ENCODE measurements at regions not wholly inside any gene's neighbourhood (a gene's known extent, or its start where the extent isn't known, plus 50 kb on each side); places are given as distances from the start of the nearest gene placed in this dataset.
"Not testable (repeated sequence)": the region's sequence is repeated elsewhere in the genome, so short reads cannot be mapped to it uniquely, and the experiment has no call there.

DNA sequence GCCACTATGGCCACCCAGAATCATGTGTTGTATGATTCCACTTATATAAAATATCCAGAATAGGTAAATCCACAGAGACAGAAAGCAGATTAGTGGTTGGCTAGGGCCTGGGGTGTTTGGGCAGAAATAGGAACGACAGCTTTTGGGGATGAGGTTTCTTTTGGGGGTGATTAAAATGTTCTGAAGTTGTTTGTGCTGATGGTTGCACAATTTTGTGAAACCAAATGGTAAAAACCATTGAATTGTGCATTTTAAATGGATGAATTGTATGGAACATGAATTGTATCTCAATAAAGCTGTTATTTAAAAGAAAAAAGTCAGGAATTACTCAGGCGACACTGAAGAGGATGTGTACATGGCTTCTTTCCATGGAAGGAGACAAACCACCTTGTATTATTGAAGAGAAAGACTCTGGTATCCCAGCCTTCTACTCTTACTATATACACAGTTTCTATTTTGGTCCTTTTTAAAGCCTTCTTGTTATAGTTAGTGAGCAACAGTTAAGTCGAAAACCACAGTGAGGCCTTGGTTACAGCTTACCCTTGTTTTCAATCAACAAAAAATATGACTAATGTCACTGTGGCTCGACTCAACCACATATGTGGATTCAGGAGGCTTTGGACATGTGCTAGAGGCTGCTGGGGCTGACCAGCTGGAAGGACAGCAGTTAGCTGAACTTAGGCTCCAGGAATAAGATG lies 57.1 kb upstream of the KMT2E start:
- no peak for DNase-seq

DNA sequence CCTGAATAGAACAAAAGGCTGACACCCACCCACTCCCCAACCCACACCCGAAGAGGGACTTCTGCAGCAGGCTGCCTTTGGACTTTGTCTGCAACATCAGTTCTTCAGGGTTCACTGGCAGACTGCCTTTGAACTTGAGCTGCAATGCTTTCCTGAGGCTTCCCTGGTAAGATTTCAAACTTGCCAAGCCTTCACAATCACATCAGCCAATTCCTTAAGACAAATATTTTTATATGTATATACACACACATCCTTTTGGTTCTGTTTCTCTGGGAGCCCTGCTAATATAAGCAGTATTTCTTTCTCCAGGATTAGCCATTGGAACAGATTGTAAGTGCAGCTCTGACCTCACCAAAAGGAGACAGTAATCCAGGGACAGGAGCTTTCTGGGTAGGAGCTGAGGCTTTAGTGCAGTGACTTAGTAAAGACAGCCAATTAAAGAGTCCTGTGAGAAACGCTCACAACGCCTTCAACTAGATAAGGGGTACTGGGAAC lies 55.6 kb upstream of the KMT2E start:
- DNase-seq, result no peak

DNA sequence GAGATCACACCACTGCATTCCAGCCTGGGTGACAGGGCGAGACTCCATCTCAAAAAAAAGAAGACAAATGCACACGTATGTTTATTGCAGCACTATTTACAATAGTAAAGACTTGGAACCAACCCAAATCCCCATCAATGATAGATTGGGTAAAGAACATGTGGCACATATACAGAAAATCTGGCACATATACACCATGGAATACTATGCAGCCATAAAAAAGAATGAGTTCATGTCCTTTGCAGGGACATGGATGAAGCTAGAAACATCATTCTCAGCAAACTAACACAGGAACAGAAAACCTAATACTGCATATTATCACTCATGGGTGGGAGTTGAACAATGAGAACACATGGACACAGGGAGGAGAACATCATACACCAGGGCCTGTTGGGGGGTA lies 54.5 kb upstream of the KMT2E start:
- not testable (repeated sequence) for DNase-seq

DNA sequence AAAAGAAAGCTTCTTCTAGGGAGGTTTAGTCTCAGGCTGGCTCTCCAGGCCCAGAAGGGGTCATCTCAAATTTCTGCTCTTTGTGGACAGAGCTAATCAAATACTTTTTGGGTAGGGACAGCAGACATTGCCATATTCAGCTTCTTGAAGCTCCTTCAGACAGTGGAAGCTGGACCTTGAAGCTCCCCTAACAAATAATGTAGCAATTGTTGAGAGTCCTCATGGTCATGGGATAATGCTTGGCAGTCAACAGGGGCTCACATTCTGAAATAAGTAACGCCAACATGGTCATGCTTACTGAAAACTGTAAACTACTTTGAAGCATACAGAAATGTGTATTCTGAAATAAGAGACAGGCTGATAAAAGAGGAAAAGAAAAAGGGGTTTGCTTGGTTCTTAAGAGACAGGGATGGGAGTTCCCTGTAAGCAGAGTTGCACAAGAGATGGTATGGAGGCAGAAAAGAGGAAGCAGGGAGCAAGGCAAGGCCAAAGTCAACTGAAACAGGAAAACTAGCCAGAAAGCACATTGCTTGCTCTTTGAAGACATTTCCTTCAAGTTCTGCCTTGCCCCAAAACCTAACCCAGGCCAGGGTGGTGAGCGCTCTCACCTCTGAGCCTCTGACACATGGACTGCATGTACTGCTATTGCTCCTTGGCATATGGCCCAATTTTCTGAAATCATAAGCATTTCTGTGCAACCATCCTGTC lies 53.1 kb upstream of the KMT2E start:
- DNase-seq, result peak; percentile 46

DNA sequence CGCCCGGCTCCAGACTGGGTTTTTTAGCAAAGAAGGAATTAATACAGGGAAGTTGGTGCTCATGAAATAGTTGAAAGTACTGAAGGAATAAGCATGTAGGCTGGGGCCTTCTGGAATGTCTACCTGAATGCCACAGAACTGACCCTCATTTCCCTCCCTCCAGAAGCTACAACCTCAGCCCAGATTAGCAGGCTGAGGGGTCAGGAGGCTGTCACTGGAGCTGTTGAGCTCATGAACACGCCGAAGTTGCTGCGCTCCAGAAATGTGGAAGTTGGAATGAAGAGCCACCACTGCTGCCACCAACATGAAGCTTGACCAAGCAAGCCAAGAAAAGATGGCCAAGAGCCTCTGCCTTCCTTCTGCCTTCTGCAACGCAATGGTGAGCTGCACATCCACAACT lies 52.2 kb upstream of the KMT2E start:
- DNase-seq, result no peak

DNA sequence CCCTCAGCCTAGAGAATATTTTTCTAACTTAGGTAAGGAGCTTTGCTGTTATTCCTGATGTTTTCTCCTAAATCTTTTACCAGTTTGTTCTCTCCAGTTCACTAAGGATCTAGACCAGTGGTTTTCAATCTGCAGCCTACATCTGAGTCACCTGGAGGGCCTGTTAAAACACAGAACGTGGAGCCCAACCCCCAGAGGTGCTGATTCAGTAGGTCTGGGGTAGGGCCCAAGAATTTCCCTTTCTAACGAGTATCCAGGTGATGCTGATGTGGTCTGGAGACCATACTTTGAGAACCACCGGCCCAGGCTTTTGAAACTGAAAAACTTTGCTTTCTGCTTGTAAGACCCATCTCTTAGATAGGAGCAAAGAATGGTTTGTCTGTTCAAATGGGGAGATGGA lies 51.2 kb upstream of the KMT2E start:
- DNase-seq, result no peak

DNA sequence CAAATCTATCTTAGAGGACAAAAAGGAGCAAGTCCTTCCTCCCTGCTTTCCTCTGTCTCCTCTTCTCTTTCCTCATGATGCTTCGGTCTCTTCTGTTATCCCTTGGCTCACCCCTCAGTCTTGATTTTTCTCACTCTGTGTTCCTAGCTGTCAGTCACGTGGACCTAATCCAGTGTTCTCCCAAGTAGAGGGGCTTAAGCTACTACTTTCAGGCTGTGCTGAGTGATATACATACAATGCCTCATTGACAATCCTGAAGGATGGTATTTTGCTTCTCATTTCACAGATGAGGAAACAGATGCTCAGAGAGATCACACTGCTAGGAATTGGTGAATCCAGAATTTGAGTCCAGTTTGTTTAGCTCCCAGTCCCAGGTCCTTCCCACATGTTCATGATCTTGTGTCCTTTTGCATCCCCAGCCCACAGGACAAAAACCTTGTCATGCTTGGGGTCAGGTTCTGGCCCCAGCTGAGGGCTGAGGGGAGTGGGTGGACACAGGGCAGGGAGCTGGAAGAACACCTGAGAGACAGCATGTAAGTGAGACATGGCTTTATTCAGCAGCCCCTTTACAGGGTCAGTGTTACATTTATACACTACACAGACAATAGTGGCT lies 50.5 kb upstream of the KMT2E start:
- no peak for DNase-seq

DNA sequence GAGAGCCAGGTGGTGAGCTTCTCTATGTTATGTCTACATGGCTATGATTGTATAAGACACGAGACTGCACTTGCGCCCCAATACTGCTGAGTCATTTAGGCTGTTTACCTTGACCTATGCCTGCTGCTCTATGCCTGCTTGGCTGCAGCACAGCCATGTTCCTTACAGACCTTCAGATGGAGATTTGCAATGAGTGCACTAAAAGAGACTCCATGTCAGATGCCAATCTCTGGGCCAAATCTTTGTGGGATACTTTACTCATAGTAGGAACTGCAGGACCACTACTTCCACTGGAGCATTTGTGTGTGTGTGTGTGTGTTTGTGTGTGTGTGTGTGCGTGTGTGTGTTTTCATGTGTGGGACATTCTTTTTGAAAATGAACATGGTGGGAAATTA lies 50.0 kb upstream of the KMT2E start:
- DNase-seq, result no peak

Measured in DMS79 (cell line).